ENCODE measurements at regions not wholly inside any gene's neighbourhood (a gene's known extent, or its start where the extent isn't known, plus 50 kb on each side); places are given as distances from the start of the nearest gene placed in this dataset.
A peak's percentile ranks its signal among the peaks of the same experiment; 100 is the strongest.

GRCh38 chr13:111855191-111855590, 211.8 kb upstream of the SOX1 start:
- Histone ChIP-seq H2BK12ac (ENCODE audit: low read depth, low read length) (no peak overlapping the region), H2BK120ac (replicated peaks; ENCODE audit: low read depth, low read length) (no peak overlapping the region), H3K9ac (replicated peaks in 1 of 4; ENCODE audit: extremely low read depth in 1 of 4, low read depth in 3 of 4, low read length in 3 of 4) (no peak overlapping the region), H3K23me2 (ENCODE audit: low read depth, low read length) (no peaks in the 10 kb centered on the region), H4K8ac (ENCODE audit: extremely low read depth, insufficient read depth, low read length) (peak overlapping the region; percentile 12; the same call in 1 of the 2 replicates), H3K56ac (replicated peaks; ENCODE audit: insufficient read length, low read depth, low read length) (no peak overlapping the region), H2BK20ac (ENCODE audit: low read length) (no peak overlapping the region), H3K79me2 (ENCODE audit: control insufficient read depth in 1 of 2, insufficient read depth in 2 of 2, low read length in 2 of 2) (no peaks in the 10 kb centered on the region), H3K14ac (ENCODE audit: insufficient read length) (no peak overlapping the region), H4K20me1 (replicated peaks in 1 of 2; ENCODE audit: control insufficient read depth in 1 of 2, insufficient read depth in 2 of 2, low read length in 2 of 2) (no peaks in the 10 kb centered on the region), H3K27ac (ENCODE audit: low read depth, low read length) (no peak overlapping the region), H4K5ac (ENCODE audit: insufficient read length, low read depth, low read length) (no peak overlapping the region), H2BK5ac (ENCODE audit: low read depth, low read length) (no peak overlapping the region), H2AFZ (ENCODE audit: low read length) (no peak overlapping the region), H3K23ac (ENCODE audit: insufficient read length) (no peak overlapping the region), H3K4me1 (replicated peaks in 1 of 4; ENCODE audit: control insufficient read depth in 3 of 4, insufficient read depth in 4 of 4, low read length in 3 of 4) (peaks cover 0 to 10% (median 8%) of the 10 kb centered on the region in 4 experiments; a peak in 4 of 7 replicates), H3K36me3 (ENCODE audit: control insufficient read depth in 2 of 4, insufficient read depth in 4 of 4, low read length in 3 of 4) (no peaks in the 10 kb centered on the region), H3K27me3 (replicated peaks in 1 of 4; ENCODE audit: control insufficient read depth in 3 of 4, extremely low read depth in 1 of 4, insufficient read depth in 3 of 4, low read length in 3 of 4) (no peaks in the 10 kb centered on the region; a peak in 1 of 7 replicates), H3K79me1 (ENCODE audit: low read depth, low read length) (no peaks in the 10 kb centered on the region), H3K4me2 (ENCODE audit: insufficient read depth in 1 of 2, low read depth in 2 of 2, low read length in 2 of 2) (no peak overlapping the region), H3K18ac (ENCODE audit: extremely low read depth, low read length) (no peak overlapping the region), H4K91ac (replicated peaks; ENCODE audit: insufficient read length, low read length) (no peak overlapping the region), H3K9me3 (ENCODE audit: insufficient read depth in 2 of 2, low read depth in 1 of 2, low read length in 1 of 2) (no peaks in the 10 kb centered on the region), H3K4ac (replicated peaks; ENCODE audit: insufficient read length, low read depth, low read length) (no peak overlapping the region), H2BK15ac (ENCODE audit: low read length) (no peak overlapping the region), H3K4me3 (ENCODE audit: extremely low read depth in 1 of 4, insufficient read depth in 2 of 4, low read depth in 3 of 4, low read length in 4 of 4) (no peak overlapping the region), H2AK5ac (ENCODE audit: low read depth, low read length) (no peak overlapping the region)
- ChIA-PET CTCF (ENCODE audit: partially characterized antibody) (interaction anchor here (0.5 kb wide), 1 partner anchor 218 kb away, joined by 5 read pairs; no protein-coding TSS in a partner anchor), POLR2A (ENCODE audit: partially characterized antibody) (interaction anchor here (1.8 kb wide), 1 partner anchor 9 kb away, joined by 9 read pairs; no protein-coding TSS in a partner anchor)
- DNase-seq (ENCODE audit: low read depth in 1 of 2, low spot score in 2 of 2) (peak in 1 of 2 experiments; percentile 14), FAIRE-seq (no peak)
- WGBS, 2 experiments (ENCODE audit: extremely low coverage in 1 of 2, insufficient coverage in 1 of 2, insufficient read length in 1 of 2, insufficient replicate concordance in 2 of 2, low coverage in 1 of 2, low lambda C conversion rate in 2 of 2, missing lambda C conversion rate in 1 of 2): 93% methylated on average over 8 of the region's 8 CpGs; no CpG with 5 or more reads in 1 of the 2 experiments
- no peak for TF ChIP-seq JUN (IDR thresholded peaks at IDR 0.05; ENCODE audit: low read depth, low read length)
- no peak for TF ChIP-seq NANOG (IDR thresholded peaks at IDR 0.05; ENCODE audit: insufficient read depth, low read depth, low read length, poor library complexity, severe bottlenecking)
- no peak for TF ChIP-seq EZH2 (IDR thresholded peaks at IDR 0.05; ENCODE audit: low read depth, low read length, severe bottlenecking)
- no peak for TF ChIP-seq HDAC6 (IDR thresholded peaks at IDR 0.05; ENCODE audit: low read depth, low read length)
- TF ChIP-seq HDAC2 (IDR thresholded peaks at IDR 0.05; ENCODE audit: borderline replicate concordance in 1 of 2, low read depth in 2 of 2, low read length in 2 of 2): no peak
- TF ChIP-seq BACH1 (IDR thresholded peaks at IDR 0.05; ENCODE audit: low read length): no peak
- no peak for TF ChIP-seq SUZ12 (IDR thresholded peaks at IDR 0.05; ENCODE audit: low read length)
- TF ChIP-seq TAF1 (IDR thresholded peaks at IDR 0.05; ENCODE audit: low read depth, low read length): no peak
- TF ChIP-seq SP4 (IDR thresholded peaks at IDR 0.05; ENCODE audit: low read length): no peak
- no peak for TF ChIP-seq POU5F1 (IDR thresholded peaks at IDR 0.05; ENCODE audit: low read depth, low read length)
- TF ChIP-seq SP2 (IDR thresholded peaks at IDR 0.05; ENCODE audit: low read length): no peak
- no peak for TF ChIP-seq CHD1 (IDR thresholded peaks at IDR 0.05; ENCODE audit: low read depth, low read length)
- TF ChIP-seq POLR2A (IDR thresholded peaks at IDR 0.05; ENCODE audit: control extremely low read depth in 1 of 2, low read depth in 2 of 2, low read length in 2 of 2): no peak
- no peak for TF ChIP-seq FOSL1 (IDR thresholded peaks at IDR 0.05; ENCODE audit: insufficient read depth, low read depth, low read length)
- no peak for TF ChIP-seq SIRT6 (IDR thresholded peaks at IDR 0.05; ENCODE audit: low read length)
- TF ChIP-seq SRF (IDR thresholded peaks at IDR 0.05; ENCODE audit: low read depth, low read length): no peak
